Epithelial cell of proximal tubule (primary cell): ENCODE measurements at regions not wholly inside any gene's neighbourhood (a gene's known extent, or its start where the extent isn't known, plus 50 kb on each side); places are given as distances from the start of the nearest gene placed in this dataset.

Experiments used
- DNase-seq: peaks from one replicate; pipeline ENCODE4 v3.0.0-alpha.2; 2011; ENCODE audit warnings: low read depth
- H3K4me3 ChIP-seq: 2 replicates; pipeline ENCODE4 v1.5.1; 2011; ENCODE audit warnings: low read depth, mild to moderate bottlenecking, low read length
- CTCF ChIP-seq: conservative IDR thresholded peaks from 2 replicates; pipeline ENCODE4 v1.5.1; 2012; ENCODE audit warnings: low read depth, mild to moderate bottlenecking, low read length

- TF ChIP-seq CTCF = no peak
- no peak overlapping the region for H3K4me3 ChIP-seq
- DNase-seq = no peak
Measured at GRCh38 chr6:105594821-105595220, 191.9 kb upstream of the PREP start.

- H3K4me3 ChIP-seq = no peak overlapping the region
- no peak for TF ChIP-seq CTCF
- DNase-seq = no peak
Measured at GRCh38 chr6:105593805-105594671, 191.2 kb upstream of the PREP start.

DNA sequence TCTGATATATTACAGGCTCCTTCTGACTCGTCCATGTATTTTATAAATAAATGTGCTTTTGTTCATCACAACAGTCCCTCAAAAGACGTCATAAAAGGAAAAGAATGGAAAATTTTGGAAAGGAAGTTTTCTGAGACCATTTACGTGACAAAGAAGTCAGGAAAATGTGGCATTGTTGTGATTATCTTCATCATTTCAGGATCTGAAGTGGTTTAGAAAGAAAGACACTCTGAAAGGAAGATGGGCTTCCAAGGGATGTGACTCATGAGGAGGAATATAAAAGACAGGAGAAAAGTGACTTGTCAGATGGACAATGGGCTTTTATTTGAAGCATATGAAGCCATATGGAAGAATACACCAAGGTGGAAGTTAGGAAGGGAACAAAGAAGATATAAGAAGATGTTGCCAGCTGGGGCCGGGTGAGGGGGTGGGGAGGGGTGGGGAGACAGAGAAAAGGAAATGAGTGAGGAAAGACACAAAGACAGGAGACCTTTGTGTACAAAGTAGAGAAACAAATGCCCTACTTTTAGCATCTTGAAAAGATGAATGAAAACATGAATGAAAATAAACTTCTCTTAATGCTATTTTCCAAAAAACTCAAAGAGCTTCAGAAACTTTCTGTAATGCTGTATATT, 190.3 kb upstream of the PREP start:
- TF ChIP-seq CTCF = no peak
- no peak for DNase-seq
- H3K4me3 ChIP-seq = no peak overlapping the region

- DNase-seq = no peak
- H3K4me3 ChIP-seq = no peak overlapping the region
- TF ChIP-seq CTCF = no peak
Measured at GRCh38 chr6:105592329-105592728, 189.4 kb upstream of the PREP start.

- DNase-seq = no peak
- TF ChIP-seq CTCF = no peak
- H3K4me3 ChIP-seq = no peak overlapping the region
Measured at GRCh38 chr6:105591053-105591452, 188.2 kb upstream of the PREP start.

DNA sequence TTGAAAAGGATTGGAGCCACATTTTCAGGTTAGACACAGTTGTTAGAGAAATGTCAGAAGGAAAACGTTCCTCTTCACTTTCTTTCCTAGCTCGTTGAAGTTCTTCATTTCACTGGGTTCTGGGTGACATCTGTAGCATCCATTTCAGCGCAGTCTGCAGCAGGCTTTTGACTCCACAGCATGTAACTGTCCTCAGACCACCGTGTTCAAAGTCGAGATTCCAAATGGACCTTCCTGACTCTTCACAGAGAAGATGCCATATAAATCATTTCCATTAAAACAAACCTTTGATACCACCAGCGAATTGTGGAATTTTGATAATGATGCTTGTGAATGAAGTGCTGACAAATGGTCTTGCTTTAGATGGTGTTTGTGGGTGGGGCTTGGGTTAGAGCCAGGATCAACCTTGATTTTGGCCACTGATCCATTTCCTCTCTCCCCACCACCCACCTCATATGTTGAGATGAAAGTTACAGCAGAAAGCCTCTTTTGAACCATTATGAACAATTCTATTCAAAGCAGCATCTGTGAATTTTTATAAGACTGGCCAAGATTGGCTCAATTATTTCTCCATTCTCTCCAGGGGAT, 185.3 kb upstream of the PREP start:
- no peak for TF ChIP-seq CTCF
- no peak for DNase-seq
- no peak overlapping the region for H3K4me3 ChIP-seq
